Activated CD8-positive, alpha-beta memory T cell treated with anti-CD3 and anti-CD28 coated beads for 36 hours (primary cell): ENCODE measurements at regions not wholly inside any gene's neighbourhood (a gene's known extent, or its start where the extent isn't known, plus 50 kb on each side); places are given as distances from the start of the nearest gene placed in this dataset.

ENCODE experiments used
- CTCF ChIA-PET: fragments of 350-600 bp; sonication (Branson Sonifier 250); formaldehyde crosslinking; loops from one replicate; lab custom pipeline; 2021; ENCODE audit warnings: antibody characterized with exemption; lab: Charles Lee
- POLR2A ChIA-PET: fragments of 350-600 bp; sonication (Branson Sonifier 250); formaldehyde crosslinking; loops from one replicate; lab custom pipeline; 2021; ENCODE audit warnings: antibody characterized with exemption; lab: Charles Lee

DNA sequence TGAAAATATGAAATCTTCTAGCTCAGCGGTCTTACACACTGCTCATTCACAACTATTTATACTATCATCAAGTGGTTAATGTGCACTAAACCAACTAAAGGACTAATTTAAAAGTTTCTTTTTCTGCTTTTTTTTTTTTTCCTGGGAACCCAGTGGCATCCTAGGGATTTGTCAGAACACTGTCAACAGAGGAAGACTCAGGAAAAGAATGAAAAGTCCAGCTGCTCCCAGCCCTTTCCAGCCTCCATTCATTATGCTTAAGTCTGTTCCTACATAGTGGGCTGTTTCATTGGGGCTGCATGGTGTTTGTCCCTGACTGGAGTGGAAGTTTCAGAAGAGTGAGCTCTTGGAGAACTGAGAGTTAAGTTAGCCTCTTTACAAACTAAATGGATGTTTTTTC is 391.1 kb downstream of the AASDHPPT start:
- POLR2A ChIA-PET = no interaction called here

DNA sequence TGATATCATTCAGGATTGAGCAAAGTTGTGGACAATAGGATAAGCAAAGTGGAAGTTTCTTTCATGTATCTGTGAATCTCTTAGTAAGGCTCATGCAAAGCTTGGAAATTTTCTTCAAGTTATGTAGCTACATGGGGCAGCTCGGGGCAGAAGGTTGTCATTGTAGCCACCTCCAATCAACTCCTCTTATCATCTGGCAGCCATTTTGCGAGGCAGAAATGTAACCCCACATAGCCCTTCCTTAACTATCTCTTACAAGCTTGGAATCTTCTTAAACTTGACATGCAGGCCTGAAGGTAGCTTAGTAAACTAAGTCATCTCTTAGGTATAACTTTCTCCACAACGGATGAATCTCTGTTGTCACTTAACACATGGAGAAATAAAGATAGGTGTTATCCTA is 392.8 kb downstream of the AASDHPPT start:
- CTCF ChIA-PET = no interaction called here
- POLR2A ChIA-PET = no interaction called here

More for the DNA sequence above, 391.1 kb downstream of the AASDHPPT start:
- CTCF ChIA-PET = interaction anchor here (0.8 kb wide), 1 partner anchor 21 kb away, joined by 3 read pairs; no protein-coding TSS in a partner anchor

DNA sequence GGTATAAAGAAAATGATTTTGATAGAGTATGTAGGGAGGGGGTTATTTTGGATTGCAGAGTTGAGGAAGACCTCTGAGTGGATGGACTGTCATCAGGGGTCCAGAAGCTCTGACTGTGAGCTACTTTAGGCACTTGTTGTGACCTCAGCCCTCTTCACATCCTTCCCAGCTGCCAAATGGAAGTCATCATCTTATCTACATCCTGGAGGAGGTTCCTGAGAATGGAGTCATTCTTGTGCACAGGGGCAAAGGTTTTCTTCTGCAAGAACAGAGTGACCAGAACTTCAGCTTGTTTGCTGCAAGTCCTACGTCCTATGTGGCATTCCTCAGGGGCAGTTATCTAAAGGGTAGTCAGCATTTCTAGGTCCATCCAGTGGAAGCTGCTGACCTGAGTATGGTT is 393.8 kb downstream of the AASDHPPT start:
- ChIA-PET POLR2A (no interaction called here), CTCF (no interaction called here)

DNA sequence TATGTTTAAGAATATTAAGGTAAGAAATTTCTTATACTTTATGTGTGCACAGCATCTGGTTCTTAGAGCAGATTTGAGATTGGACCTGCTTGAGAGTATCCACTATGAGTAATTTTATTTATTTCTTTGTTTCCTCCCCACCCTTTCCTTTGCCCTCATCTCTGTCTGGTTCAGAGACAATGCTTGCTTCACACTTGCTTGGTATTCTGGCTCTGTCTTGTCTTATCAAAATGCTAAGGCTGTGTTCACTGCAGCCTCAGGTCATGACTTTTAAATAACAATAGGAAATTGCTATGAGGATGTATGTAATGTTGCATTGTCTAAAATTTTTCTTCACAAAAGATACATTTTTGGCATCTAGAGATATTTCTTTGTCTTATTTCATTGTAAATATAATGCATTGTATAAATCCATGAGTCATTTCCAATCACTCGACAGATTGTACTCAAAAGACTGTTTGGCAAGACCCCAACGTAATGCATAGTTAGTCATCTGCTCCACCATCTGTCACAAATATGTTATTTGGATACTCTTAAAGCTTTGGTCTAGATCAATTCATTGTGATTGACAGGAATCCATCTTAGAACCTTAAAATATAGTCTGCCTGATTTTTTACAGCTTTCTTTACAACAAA is 395.7 kb downstream of the AASDHPPT start:
- CTCF ChIA-PET = no interaction called here
- POLR2A ChIA-PET = no interaction called here

DNA sequence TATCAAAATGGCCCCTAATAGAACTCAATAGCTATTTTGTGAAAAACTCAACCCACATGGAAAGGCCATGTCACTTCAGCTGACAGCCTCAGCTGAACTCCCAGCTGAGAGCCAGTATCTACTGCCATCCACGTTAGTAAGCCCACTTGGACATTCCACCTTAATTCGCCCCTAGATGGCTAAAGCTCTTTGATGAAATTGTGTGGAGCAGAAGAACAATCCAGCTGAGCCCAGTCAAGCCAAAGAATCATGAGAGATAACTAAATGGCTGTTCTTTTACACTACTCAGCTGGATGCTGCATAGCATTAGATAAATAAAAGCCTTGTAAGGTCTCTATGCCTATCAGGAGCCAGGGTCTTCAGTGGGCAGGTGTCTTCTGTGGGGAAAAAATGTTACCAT is 396.8 kb downstream of the AASDHPPT start:
- POLR2A ChIA-PET = no interaction called here
- CTCF ChIA-PET = no interaction called here

DNA sequence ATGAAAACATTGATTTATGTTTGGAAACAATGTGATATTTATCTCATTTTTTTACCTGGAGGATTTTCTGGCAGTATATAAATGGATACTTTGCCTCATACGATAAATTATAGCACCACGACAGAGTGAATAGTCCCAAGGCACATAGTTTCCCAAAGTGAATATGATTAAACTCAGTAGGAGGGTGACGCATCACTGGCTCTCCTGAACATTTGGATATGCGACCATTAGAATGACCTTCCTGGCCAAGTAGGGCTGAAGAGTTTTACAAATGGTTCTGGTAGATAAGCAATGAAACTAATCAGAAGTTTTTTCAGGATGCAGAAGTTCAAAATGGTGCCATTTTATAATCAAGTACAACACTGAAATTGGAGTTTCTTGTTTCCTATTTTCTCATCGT is 397.7 kb downstream of the AASDHPPT start:
- POLR2A ChIA-PET = no interaction called here
- CTCF ChIA-PET = no interaction called here

DNA sequence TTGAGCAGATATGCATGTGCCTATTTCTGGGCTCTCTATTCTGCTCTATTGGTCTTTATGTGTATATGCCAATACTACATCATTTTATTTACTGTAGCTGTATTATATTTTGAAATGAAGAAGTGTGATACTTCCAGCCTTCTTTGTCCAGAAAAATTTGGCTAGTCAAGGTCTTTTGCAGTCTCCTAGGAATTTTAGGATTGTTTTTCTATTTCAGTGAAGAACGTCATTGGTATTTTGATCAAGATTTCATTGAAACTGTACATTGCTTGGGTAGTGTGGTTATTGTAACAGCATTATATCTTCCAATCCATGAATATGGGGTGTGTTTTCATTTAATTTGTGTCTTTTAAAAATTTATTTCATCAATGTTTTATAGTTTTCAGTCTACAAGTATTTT is 400.3 kb downstream of the AASDHPPT start:
- POLR2A ChIA-PET = no interaction called here

DNA sequence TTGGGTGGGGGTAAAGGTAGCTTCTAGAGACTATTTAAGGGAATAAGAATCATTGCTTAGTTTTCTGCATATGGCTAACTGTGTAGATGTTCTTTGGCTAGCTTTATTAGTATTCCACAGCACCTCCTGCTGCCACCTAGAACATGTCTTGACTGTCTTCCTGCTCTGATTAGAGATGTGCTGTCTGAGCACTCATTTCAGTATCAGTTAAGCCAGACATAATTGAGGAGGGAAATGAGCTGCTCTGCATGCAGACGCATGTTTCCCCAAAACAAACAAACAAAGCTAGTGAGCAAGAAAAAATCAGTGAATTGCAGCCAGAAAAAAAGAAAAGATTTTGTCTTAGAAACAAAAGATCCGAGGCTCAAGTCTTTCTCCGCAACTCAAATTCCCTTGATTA is 402.2 kb downstream of the AASDHPPT start:
- CTCF ChIA-PET = no interaction called here

More for the DNA sequence above, 400.3 kb downstream of the AASDHPPT start:
- CTCF ChIA-PET = no interaction called here

DNA sequence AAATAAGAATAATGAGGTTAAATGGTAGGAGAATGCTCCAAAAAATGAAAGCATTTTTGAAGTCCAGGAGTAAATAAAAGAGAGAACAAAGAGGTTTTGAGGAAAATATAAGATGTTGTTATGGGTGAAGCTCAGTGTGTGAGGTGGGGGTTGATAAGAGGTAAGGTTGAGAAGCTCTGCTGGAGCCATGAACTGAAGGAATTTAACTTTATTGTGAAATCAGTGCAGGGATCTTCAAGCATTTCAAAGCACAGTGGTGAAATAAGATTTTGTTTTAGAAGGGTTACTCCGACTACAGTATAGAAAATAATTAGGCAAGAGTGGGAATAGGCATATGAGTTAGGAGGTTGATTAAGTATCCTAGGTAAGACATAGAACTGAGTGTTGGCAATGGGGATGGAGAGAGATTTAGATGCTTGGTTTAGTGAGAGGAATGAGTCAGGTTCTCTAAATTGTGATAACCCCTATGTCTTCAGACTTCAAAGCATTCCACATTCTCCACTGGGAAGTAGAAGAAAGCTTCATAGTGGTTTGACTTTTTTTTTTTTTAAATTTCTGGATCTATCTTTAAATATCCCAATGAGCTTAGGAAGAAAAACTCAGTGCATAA is 403.2 kb downstream of the AASDHPPT start:
- CTCF ChIA-PET = no interaction called here
- POLR2A ChIA-PET = no interaction called here

More for the DNA sequence above, 402.2 kb downstream of the AASDHPPT start:
- POLR2A ChIA-PET = no interaction called here

DNA sequence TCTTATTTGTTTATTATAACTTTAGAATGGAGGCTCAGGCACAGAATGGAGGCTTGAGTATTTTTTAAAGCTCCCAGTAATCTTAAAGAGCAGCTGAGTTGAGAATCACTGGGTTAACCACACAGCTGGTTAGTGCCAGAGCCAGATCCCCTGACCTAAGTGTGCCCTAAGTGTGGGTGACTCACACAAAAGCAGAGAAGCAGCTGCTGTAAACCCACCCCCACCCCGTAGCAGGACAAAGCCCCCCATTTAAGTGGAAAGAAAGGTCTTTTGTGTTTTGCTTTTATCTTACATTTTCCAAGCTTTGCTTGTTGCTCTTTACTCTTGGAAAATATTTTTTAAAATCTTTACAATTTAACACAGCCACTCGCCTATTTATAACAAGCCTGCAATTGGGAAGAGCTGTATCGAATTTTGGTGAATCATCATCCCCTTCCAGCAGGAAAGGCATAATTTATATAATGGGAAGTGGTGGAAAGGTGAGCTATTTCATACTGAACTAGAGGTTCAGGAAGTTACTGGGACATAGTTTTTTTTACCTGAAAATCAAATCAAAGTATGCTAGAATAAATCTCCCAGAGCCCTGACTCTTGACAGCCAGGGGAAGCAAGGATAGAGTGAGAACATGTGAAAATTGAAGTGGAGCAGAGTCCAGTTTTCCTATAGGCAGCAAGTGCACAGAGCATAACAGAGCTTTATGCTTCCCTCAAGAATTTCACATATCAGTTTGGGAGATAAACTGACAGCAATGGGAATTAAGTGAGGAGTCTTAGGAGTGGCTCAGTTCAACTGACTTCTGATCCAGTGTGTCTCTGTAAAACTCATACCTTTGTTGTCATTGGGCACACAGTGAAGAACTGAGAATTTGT is 405.7 kb downstream of the AASDHPPT start:
- POLR2A ChIA-PET = no interaction called here
- CTCF ChIA-PET = no interaction called here

DNA sequence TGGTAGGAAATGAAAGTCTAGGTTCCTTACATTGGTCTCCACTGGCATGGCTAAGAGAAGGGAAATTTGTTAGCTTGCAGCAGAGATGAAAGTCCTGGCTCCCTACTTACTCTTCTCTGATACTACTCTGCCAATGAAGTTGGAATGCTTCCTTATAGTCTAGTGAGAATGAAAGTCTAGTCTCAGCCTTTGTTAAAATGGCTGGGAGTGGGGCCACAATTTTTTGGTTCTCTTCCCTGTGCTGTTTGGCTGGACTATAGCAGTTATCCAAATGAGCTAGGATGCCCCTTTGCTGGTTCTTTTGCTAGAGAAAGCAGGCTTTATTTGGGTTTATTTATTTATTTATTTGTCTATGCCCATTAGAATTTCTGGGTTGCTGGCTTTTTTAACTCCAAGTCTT is 414.3 kb downstream of the AASDHPPT start:
- ChIA-PET POLR2A (no interaction called here), CTCF (no interaction called here)

DNA sequence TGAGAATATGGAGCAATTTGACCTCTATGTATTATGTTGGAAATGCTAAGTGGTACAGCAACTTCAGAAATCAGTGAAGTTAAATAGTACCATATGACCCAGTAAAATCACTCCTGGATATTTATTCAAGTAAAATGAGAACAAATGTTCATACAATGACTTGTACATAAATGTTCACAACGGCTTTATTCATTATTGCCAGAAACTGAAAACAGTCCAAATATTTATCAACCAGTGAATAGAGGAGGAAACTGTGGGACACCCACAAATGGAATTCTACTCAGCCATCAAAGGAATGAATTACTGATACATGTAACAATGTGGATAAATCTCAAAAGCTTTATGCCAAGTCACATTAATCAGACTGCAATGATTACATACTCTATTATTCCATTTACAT is 416.3 kb downstream of the AASDHPPT start:
- POLR2A ChIA-PET = no interaction called here
- CTCF ChIA-PET = no interaction called here

DNA sequence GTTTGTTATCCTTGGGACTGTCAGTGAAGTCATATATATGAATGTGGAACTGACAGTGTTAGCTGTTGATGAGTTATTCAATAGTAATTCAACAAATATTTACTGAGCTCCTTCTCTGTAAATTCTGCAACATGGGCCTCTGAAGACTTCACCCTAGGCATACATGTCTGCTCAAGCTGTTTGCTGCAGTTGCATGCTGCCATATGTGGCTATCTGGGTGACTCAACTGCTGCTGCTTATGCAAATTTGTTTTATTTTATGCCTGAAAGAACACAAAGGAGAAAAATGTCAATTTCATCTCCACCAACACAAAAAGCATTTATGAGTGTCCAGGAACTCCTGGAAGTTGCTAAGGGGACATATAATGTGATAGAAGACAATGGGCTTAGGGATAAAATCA is 417.6 kb downstream of the AASDHPPT start:
- CTCF ChIA-PET = no interaction called here
- POLR2A ChIA-PET = no interaction called here

DNA sequence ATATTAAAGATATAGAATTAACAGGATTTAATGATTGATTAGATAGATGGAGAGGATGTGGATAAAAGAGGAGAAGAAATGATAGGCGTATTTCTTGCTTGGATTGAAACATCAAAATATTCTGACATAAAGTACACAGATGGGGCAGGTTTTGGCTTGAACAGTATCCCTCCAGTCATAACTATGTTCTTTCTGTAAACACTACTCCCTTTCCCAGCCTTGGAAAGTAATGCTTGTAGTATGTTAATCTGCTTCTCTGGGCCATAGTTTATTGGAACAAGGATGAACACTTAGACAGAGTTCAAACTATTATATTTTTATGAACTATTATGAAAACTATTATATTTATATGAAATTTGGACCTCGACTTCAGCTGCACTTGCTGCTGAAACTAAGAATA is 419.2 kb downstream of the AASDHPPT start:
- CTCF ChIA-PET = no interaction called here
- POLR2A ChIA-PET = no interaction called here

DNA sequence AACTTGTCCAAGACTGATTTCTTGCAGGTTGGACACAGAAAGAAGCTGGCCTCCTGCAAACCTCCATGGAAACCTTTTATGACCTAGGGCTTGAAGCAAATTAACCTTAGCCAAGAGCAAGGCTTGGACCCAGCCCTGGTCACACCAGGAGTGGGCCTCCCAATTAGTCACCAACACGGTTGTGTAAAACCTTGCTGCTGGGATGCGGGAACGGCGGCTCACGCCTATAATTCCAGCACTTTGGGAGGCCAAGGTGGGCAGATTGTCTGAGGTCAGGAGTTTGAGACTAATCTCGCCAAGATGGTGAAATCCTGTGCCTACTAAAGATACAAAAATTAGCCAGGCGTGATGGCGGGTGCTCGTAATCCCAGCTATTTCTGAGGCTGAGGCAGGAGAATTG is 419.9 kb downstream of the AASDHPPT start:
- POLR2A ChIA-PET = no interaction called here

DNA sequence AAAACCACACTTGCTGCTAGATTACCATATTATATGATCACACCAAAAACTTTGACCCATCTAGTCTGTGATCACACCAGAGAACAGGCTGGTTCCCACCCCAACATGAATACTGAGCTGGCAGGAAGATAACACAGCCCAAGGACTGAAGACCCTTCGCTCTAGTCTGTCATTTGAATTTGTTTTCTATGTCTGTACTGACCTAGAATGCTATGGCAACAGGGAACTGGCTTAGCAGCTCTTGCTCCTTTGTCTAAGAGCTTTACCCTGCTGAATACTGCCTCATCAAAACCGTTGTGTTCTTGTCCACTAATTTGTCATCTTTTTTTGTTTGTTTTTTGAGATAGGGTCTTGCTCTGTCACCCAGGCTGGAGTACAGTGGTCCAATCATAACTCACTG is 420.4 kb downstream of the AASDHPPT start:
- ChIA-PET CTCF (no interaction called here), POLR2A (no interaction called here)

More for the DNA sequence above, 419.9 kb downstream of the AASDHPPT start:
- CTCF ChIA-PET = no interaction called here

DNA sequence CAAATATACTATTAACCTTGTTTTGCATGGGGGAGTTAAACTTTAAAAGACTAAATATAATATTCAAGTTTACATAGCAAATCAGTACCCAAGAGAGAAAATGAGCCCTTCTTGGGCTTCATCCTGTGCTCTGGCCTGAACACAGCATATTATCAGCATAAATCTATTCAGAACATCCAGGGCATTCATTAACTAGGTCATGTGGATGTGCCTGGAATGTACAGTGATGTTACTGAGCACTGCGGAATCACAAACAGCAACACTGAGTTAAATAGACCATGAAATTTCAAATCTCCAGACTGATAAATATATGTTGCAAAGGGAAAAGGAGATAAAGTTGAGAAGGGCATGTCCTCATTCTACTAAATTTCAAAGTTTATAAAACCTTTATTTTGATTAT is 426.4 kb downstream of the AASDHPPT start:
- ChIA-PET CTCF (no interaction called here), POLR2A (no interaction called here)

DNA sequence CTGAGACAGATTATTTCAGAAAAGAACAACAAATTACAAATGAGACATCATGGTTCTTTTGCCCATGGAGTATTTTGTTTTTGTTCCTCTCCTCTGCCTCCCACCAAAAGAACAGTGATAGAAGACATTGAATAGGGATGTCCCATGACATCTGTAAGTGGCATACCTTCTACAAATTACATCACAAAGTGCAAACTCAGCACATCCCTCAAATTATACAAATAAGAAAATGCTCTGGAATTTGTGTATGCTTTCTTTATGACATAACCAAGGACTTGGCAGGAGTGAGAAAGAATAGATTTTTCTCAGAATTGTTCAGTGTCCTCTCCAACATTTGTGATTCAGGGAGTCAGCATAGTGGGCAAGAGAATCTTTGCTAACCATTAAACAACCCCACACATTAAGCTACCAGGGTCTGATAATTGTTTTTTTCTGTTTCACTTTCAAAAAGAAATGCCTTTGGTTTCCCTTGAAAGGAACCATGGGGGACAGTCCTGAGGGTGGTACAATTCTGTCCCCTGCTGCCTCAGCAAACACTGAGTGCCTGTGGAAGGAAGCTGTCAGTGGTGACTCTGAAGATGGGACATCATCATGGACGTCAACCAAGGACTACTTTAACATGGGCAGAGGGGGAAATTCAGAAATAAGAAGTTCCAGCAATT is 430.3 kb downstream of the AASDHPPT start:
- ChIA-PET CTCF (no interaction called here), POLR2A (no interaction called here)

DNA sequence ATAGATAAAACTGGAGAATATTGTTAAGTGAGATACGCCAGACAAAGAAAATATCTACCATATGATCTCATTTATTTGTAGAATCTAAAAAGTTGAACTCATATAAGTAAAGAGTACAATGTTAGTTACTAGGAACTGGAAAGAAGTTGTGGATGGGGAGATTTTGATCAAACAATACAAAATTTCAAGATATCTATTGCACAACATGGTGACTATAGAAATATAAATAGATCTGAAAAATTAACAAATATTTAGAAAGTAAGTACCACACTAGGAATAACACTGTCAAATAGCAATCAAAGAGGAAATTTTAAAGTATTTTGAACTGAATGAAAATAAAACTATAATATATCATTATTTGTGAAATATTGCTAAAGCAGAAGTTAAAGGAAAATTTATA is 437.2 kb downstream of the AASDHPPT start:
- CTCF ChIA-PET = no interaction called here
- POLR2A ChIA-PET = no interaction called here

DNA sequence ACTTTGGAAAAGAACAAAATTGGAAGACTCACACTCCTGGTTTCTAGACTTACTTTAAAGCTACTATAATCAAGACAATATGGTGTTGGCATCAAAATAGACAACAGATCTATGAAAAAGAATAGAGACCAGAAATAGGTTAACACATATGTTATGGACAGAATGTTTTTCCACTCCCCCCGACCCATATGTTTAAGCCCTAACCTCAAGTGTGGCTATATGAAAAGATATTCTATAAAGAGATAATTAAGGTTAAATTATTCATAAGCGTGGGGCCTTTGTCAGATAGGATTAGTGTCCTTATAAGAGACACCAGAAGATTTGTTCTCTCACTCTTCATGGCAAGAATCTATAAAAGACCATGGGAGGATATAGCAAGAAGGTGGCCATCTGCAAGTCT is 440.0 kb downstream of the AASDHPPT start:
- ChIA-PET CTCF (no interaction called here), POLR2A (no interaction called here)
